NCI-H69 (cell line): ENCODE measurements at regions not wholly inside any gene's neighbourhood (a gene's known extent, or its start where the extent isn't known, plus 50 kb on each side); places are given as distances from the start of the nearest gene placed in this dataset.

Experiments
- DNase-seq: peaks from one replicate; lab custom pipeline; 2025; lab: John Stamatoyannopoulos, UW

- DNase-seq: peak; percentile 11
Measured at GRCh38 chrX:125003746-125004446, 315.8 kb upstream of the TEX13C start.

- DNase-seq: peak; percentile 72
Measured at GRCh38 chrX:125004799-125005198, 314.9 kb upstream of the TEX13C start.

DNA sequence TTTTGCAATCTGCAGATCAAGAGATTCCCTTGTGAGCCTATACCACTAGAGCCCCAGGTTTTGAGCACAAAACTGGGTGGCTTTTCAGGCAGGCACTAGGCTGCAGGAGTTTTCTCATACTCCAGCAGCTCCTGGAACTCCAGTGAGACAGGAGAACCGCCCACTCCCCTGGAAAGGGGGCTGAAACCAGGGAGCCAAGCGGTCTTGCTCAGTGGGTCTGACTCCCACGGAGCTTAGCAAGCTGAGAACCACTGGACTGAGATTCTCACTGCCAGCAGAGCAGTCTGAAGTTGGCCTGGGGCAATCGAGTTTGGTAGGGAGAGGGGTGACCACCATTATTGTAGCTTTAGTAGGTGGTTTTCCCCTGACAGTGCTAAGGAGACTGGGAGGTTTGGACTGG, 313.8 kb upstream of the TEX13C start:
- DNase-seq: no peak

- no peak for DNase-seq
Measured at GRCh38 chrX:125006704-125007103, 313.0 kb upstream of the TEX13C start.

DNA sequence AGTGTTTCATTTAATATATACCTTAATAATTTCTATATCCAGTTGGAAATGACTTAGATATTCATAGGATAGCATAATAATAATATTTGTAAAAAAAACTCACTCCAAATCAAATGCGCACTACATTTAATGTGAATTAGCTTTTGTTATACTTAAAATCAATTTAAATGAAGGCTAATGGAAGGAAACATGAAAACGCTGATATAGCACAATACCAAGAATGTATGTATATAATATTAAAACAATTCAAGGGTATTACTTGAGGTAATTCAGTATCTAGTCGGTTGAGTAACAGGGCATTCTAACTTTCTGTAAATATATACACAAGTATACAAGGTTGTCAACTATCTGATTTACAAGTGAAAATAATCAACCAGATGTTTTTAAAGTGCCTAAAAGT, 307.1 kb upstream of the TEX13C start:
- no peak for DNase-seq

- DNase-seq: no peak
Measured at GRCh38 chrX:125029131-125029530, 290.5 kb upstream of the TEX13C start.
